Stomach (tissue), 4 donors: ENCODE measurements at regions not wholly inside any gene's neighbourhood (a gene's known extent, or its start where the extent isn't known, plus 50 kb on each side); places are given as distances from the start of the nearest gene placed in this dataset.

Source experiments
- POLR2AphosphoS5 ChIP-seq, 3 donors: sonication (generic); formaldehyde crosslinking; IDR thresholded peaks; one replicate each; pipeline ENCODE4 v1.6.1; 2016; ENCODE audit warnings: antibody characterized with exemption in 3 of 3
- TF ChIP-seq, protein P1 (sequence below), 7 experiments: fragments of 450-650 bp in 4 of 7; fragments of 200-600 bp in 3 of 7; sonication (generic) in 3 of 7; IDR thresholded peaks; one replicate each; pipeline ENCODE4 v1.5.1; 2016 to 2019; ENCODE audit warnings: antibody characterized with exemption in 7 of 7, control low read depth in 2 of 7, mild to moderate bottlenecking in 1 of 7

DNA sequence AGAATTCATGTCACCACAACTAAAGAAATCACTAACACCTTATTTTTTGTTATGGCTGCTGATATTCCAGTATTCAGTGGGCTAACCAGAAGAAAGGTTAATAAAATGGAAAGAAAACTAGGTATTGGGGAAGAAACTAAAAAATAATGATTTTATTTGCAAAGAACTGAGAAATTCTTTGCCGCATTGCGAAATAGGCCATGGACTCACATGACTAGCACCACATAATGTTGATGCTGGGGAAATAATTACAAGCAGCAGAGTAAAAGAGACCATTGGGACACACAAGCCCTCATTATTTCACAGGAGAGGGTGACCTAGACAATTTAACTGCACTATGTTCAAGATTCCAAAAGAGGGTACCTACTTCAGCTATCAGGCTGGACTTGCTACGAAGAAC, 1411.5 kb downstream of the SLITRK5 start:
- TF ChIP-seq, protein P1, sequence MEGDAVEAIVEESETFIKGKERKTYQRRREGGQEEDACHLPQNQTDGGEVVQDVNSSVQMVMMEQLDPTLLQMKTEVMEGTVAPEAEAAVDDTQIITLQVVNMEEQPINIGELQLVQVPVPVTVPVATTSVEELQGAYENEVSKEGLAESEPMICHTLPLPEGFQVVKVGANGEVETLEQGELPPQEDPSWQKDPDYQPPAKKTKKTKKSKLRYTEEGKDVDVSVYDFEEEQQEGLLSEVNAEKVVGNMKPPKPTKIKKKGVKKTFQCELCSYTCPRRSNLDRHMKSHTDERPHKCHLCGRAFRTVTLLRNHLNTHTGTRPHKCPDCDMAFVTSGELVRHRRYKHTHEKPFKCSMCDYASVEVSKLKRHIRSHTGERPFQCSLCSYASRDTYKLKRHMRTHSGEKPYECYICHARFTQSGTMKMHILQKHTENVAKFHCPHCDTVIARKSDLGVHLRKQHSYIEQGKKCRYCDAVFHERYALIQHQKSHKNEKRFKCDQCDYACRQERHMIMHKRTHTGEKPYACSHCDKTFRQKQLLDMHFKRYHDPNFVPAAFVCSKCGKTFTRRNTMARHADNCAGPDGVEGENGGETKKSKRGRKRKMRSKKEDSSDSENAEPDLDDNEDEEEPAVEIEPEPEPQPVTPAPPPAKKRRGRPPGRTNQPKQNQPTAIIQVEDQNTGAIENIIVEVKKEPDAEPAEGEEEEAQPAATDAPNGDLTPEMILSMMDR (IDR thresholded peaks at IDR 0.05): no peak
- no peak for TF ChIP-seq POLR2AphosphoS5 (IDR thresholded peaks at IDR 0.05)
